ENCODE measurements at regions not wholly inside any gene's neighbourhood (a gene's known extent, or its start where the extent isn't known, plus 50 kb on each side); places are given as distances from the start of the nearest gene placed in this dataset.

GRCh38 chr9:108057421-108058134, 568.0 kb upstream of the KLF4 start (continued):
- TF ChIP-seq REST (IDR thresholded peaks at IDR 0.05; ENCODE audit: unreplicated experiment) (no peak), ZNF114 (CRISPR knock-in tag; IDR thresholded peaks at IDR 0.05) (no peak)

DNA sequence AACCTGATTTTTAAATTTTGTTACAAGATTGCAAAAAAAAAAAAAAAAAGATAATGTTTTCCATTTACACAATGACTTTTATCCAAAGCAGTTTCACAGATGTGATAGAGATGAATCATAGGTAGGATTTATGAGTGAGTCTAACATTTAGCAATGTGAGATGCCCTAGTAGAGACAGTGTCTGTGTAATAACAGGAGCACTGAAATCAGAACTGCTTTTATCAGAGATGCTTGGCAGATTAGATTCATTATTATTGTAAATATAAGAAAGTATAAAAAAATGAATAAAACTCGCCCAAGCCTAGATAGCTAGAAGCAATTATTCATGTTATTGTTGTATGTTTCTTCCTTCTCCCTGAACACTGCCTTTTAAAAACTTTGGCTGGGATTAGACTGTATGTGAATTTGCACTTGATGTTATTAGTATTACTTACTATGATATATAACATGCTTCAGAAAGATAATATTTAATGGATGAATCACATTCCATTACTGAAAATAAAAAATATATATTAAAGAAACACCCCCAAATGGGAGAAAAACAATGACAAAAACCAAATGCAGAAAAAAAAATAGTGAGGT, 567.3 kb upstream of the KLF4 start:
- H3K27ac ChIP-seq (ENCODE audit: low read depth): no peak overlapping the region
- ATAC-seq (no peak), DNase-seq (ENCODE audit: low spot score) (no peak)
- H3K4me3 ChIP-seq: no peak overlapping the region
- H2AFZ ChIP-seq: no peak overlapping the region
- Mint-ChIP-seq H3K4me1 (peaks cover 21% of the 10 kb centered on the region), H3K36me3 (ENCODE audit: low read depth) (no peaks in the 10 kb centered on the region), H3K27ac (no peak overlapping the region), H3K9me3 (no peaks in the 10 kb centered on the region), H3K27me3 (ENCODE audit: insufficient read depth, low read depth, poor library complexity) (peaks cover 6% of the 10 kb centered on the region), H3K4me3 (no peak overlapping the region)
- peaks cover 6% of the 10 kb centered on the region; the same call in 1 of the 2 replicates for H3K9me2 ChIP-seq (ENCODE audit: insufficient read depth)
- H3K4me1 ChIP-seq (ENCODE audit: insufficient read depth): peaks cover 21% of the 10 kb centered on the region
- no peaks in the 10 kb centered on the region for H3K36me3 ChIP-seq (ENCODE audit: insufficient read depth)
- no peaks in the 10 kb centered on the region for H3K27me3 ChIP-seq (ENCODE audit: insufficient read depth)
- no peak overlapping the region for H3K4me2 ChIP-seq
- H4K20me1 ChIP-seq (replicated peaks; ENCODE audit: insufficient read depth): no peaks in the 10 kb centered on the region
- no peaks in the 10 kb centered on the region for H3F3A ChIP-seq (replicated peaks; ENCODE audit: low read depth)
- no peaks in the 10 kb centered on the region for H3K79me2 ChIP-seq (replicated peaks; ENCODE audit: insufficient read depth)
- no peak for TF ChIP-seq ETS1 (IDR thresholded peaks at IDR 0.05)
- no peak for TF ChIP-seq EZH2phosphoT487 (IDR thresholded peaks at IDR 0.05; ENCODE audit: unreplicated experiment)
- TF ChIP-seq, protein P1, sequence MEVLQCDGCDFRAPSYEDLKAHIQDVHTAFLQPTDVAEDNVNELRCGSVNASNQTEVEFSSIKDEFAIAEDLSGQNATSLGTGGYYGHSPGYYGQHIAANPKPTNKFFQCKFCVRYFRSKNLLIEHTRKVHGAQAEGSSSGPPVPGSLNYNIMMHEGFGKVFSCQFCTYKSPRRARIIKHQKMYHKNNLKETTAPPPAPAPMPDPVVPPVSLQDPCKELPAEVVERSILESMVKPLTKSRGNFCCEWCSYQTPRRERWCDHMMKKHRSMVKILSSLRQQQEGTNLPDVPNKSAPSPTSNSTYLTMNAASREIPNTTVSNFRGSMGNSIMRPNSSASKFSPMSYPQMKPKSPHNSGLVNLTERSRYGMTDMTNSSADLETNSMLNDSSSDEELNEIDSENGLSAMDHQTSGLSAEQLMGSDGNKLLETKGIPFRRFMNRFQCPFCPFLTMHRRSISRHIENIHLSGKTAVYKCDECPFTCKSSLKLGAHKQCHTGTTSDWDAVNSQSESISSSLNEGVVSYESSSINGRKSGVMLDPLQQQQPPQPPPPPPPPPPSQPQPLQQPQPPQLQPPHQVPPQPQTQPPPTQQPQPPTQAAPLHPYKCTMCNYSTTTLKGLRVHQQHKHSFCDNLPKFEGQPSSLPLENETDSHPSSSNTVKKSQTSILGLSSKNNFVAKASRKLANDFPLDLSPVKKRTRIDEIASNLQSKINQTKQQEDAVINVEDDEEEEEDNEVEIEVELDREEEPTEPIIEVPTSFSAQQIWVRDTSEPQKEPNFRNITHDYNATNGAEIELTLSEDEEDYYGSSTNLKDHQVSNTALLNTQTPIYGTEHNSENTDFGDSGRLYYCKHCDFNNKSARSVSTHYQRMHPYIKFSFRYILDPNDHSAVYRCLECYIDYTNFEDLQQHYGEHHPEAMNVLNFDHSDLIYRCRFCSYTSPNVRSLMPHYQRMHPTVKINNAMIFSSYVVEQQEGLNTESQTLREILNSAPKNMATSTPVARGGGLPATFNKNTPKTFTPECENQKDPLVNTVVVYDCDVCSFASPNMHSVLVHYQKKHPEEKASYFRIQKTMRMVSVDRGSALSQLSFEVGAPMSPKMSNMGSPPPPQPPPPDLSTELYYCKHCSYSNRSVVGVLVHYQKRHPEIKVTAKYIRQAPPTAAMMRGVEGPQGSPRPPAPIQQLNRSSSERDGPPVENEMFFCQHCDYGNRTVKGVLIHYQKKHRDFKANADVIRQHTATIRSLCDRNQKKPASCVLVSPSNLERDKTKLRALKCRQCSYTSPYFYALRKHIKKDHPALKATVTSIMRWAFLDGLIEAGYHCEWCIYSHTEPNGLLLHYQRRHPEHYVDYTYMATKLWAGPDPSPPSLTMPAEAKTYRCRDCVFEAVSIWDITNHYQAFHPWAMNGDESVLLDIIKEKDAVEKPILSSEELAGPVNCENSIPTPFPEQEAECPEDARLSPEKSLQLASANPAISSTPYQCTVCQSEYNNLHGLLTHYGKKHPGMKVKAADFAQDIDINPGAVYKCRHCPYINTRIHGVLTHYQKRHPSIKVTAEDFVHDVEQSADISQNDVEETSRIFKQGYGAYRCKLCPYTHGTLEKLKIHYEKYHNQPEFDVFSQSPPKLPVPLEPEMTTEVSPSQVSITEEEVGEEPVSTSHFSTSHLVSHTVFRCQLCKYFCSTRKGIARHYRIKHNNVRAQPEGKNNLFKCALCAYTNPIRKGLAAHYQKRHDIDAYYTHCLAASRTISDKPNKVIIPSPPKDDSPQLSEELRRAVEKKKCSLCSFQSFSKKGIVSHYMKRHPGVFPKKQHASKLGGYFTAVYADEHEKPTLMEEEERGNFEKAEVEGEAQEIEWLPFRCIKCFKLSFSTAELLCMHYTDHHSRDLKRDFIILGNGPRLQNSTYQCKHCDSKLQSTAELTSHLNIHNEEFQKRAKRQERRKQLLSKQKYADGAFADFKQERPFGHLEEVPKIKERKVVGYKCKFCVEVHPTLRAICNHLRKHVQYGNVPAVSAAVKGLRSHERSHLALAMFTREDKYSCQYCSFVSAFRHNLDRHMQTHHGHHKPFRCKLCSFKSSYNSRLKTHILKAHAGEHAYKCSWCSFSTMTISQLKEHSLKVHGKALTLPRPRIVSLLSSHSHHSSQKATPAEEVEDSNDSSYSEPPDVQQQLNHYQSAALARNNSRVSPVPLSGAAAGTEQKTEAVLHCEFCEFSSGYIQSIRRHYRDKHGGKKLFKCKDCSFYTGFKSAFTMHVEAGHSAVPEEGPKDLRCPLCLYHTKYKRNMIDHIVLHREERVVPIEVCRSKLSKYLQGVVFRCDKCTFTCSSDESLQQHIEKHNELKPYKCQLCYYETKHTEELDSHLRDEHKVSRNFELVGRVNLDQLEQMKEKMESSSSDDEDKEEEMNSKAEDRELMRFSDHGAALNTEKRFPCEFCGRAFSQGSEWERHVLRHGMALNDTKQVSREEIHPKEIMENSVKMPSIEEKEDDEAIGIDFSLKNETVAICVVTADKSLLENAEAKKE (CRISPR knock-in tag; IDR thresholded peaks at IDR 0.05): no peak
- no peak for TF ChIP-seq STAT1 (IDR thresholded peaks at IDR 0.05; ENCODE audit: unreplicated experiment)
- no peak for TF ChIP-seq CREB1 (CRISPR knock-in tag; IDR thresholded peaks at IDR 0.05; ENCODE audit: low read depth)
- TF ChIP-seq NANOG (IDR thresholded peaks at IDR 0.05; ENCODE audit: borderline replicate concordance): no peak
- TF ChIP-seq, protein P2, sequence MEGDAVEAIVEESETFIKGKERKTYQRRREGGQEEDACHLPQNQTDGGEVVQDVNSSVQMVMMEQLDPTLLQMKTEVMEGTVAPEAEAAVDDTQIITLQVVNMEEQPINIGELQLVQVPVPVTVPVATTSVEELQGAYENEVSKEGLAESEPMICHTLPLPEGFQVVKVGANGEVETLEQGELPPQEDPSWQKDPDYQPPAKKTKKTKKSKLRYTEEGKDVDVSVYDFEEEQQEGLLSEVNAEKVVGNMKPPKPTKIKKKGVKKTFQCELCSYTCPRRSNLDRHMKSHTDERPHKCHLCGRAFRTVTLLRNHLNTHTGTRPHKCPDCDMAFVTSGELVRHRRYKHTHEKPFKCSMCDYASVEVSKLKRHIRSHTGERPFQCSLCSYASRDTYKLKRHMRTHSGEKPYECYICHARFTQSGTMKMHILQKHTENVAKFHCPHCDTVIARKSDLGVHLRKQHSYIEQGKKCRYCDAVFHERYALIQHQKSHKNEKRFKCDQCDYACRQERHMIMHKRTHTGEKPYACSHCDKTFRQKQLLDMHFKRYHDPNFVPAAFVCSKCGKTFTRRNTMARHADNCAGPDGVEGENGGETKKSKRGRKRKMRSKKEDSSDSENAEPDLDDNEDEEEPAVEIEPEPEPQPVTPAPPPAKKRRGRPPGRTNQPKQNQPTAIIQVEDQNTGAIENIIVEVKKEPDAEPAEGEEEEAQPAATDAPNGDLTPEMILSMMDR (conservative IDR thresholded peaks at IDR 0.05; ENCODE audit: low read depth in 2 of 2): no peak
- no peak for TF ChIP-seq ZNF331 (CRISPR knock-in tag; IDR thresholded peaks at IDR 0.05; ENCODE audit: low read depth)
- TF ChIP-seq JUNB (IDR thresholded peaks at IDR 0.05; ENCODE audit: unreplicated experiment): no peak
- TF ChIP-seq ZNF114 (CRISPR knock-in tag; IDR thresholded peaks at IDR 0.05): no peak
- no peak for TF ChIP-seq POLR2AphosphoS5 (IDR thresholded peaks at IDR 0.05; ENCODE audit: low read depth)

All from GM23338 (cell line).